VCaP (cell line): ENCODE measurements at regions not wholly inside any gene's neighbourhood (a gene's known extent, or its start where the extent isn't known, plus 50 kb on each side); places are given as distances from the start of the nearest gene placed in this dataset.
A peak's percentile ranks its signal among the peaks of the same experiment; 100 is the strongest.
"Not testable (repeated sequence)": the region's sequence is repeated elsewhere in the genome, so short reads cannot be mapped to it uniquely, and the experiment has no call there.

Source experiments
- H3K27ac ChIP-seq: fragments of 450-650 bp; 2 replicates; pipeline ENCODE4 v1.5.1; 2017
- TF ChIP-seq, protein P1 (sequence below): fragments of 450-650 bp; conservative IDR thresholded peaks from 2 replicates; pipeline ENCODE4 v1.5.1; 2017; ENCODE audit warnings: mild to moderate bottlenecking, moderate library complexity

- TF ChIP-seq, protein P1, sequence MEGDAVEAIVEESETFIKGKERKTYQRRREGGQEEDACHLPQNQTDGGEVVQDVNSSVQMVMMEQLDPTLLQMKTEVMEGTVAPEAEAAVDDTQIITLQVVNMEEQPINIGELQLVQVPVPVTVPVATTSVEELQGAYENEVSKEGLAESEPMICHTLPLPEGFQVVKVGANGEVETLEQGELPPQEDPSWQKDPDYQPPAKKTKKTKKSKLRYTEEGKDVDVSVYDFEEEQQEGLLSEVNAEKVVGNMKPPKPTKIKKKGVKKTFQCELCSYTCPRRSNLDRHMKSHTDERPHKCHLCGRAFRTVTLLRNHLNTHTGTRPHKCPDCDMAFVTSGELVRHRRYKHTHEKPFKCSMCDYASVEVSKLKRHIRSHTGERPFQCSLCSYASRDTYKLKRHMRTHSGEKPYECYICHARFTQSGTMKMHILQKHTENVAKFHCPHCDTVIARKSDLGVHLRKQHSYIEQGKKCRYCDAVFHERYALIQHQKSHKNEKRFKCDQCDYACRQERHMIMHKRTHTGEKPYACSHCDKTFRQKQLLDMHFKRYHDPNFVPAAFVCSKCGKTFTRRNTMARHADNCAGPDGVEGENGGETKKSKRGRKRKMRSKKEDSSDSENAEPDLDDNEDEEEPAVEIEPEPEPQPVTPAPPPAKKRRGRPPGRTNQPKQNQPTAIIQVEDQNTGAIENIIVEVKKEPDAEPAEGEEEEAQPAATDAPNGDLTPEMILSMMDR, result no peak
- H3K27ac ChIP-seq, result no peak overlapping the region
These were observed 104.5 kb upstream of the INTU start for GRCh38 chr4:127528302-127528701.

DNA sequence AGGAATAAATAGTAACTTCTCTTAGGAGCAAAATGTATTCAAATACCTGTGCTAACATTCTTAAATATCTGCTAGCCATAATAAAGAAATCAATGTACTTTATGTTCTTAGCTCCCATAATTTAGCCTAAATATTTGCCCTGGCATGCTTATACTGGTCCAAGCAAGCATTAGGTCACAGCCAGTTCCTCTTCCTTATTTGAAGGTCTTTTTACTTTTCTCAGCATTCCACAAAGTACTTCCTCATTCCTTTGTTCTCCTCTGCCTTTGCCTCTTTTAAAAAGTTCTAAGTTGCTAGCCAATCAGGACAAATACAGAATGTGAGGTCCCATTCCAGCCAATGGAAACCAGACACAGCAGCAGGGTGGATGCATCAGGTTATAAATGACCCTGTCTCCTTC is 102.9 kb upstream of the INTU start:
- not testable (repeated sequence) for H3K27ac ChIP-seq

GRCh38 chr4:127533028-127533700 is 99.6 kb upstream of the INTU start:
- TF ChIP-seq, protein P1, result no peak
- H3K27ac ChIP-seq, result peak overlapping the region; percentile 47

DNA sequence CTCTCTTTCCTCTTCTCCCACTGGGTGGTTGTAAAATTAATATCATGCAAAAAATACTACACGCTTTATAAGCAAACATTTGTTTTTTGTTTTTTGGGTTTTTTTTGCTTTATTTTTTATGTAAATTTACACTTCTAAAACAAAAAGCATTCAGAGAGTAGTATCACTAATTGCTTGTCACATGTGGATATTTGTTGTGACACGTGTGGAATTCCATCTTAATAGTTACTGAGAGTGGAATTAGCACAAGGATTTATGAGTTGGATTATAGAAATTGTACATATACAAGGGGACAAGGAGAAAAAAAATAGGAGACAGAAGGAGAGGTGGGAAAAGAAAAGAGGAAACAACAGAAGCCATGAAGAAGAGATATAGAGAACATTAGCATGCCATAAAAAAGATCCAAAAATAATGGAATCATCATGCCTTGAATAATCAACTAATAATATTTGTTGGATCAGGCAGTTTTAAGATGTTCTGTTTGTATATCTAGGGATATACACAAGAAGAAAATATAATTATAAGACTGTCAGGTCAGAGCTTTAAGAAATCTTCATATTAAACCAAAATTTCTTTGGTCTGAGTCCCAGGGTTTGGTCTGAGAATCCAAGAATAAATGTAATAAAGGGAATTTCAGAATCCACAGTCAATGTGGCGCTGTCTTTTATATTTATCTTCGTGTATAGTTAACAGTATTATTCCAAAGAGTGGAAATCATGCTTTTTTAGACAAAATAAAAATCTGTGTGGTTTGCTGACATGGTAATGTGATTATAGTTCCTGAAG is 98.5 kb upstream of the INTU start:
- TF ChIP-seq, protein P1, result no peak

DNA sequence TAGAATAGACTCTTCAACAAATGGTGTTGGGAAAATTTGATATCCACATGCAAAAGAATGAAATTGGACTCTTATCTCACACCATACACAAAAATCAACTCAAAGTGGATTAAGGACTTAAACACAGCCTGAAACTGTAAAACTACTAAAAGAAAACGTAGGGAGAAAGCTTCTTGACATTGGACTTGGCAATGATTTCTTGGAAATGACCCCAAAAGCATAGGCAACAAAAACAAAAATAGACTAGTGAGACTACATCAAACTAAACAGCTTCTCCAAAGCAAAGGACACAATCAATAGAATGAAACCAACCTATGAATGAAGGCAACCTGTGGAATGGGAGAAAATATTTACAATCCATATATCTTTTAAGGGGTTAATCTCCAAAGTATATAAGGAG is 94.7 kb upstream of the INTU start:
- TF ChIP-seq, protein P1, result no peak

More for the DNA sequence above, 98.5 kb upstream of the INTU start:
- H3K27ac ChIP-seq, result peak overlapping the region; percentile 47

GRCh38 chr4:127540497-127541025 is 92.2 kb upstream of the INTU start:
- TF ChIP-seq, protein P1, result no peak
- no peak overlapping the region for H3K27ac ChIP-seq

More for the DNA sequence above, 94.7 kb upstream of the INTU start:
- no peak overlapping the region for H3K27ac ChIP-seq

DNA sequence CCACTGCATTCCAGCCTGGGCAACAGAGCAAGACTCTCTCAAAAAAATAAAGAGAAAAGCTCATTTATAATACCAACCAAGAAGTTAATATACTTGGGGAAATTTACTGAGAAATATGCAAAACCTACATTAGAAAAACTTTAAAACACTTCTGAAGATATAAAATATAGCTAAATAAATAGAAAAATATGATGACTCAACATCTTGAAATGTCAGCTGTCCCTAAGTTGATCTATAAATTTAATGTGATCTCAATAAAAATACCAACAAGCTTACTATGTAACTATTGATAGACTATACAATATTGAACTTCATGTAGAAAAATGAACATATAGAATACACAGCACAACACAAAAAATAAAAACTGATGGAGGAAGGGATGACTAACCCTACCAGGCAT is 87.5 kb upstream of the INTU start:
- TF ChIP-seq, protein P1, result no peak
- H3K27ac ChIP-seq, result no peak overlapping the region
